ENCODE measurements at regions not wholly inside any gene's neighbourhood (a gene's known extent, or its start where the extent isn't known, plus 50 kb on each side); places are given as distances from the start of the nearest gene placed in this dataset.

DNA sequence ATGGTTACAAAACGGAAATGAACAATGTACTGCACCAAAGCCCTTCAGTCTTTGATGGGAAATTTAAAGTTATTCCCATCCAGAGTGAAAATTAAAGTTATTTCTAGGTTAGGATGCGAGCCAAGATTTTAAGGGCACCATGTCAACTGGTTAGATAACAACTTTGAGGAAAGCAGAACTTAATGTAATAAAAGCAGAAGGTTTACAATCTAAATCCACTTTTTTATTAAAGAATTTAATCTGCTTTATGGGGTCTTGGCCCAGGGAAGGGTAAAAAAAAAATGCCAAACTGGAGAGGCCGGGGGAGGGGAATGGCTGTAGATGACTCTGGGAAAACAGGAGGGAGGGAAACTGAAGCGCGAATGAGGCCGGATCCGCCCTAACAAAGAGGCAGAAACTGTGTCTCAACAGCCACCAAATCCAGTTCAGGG lies 108.2 kb upstream of the ATF7IP start:
- TF ChIP-seq, protein P1, sequence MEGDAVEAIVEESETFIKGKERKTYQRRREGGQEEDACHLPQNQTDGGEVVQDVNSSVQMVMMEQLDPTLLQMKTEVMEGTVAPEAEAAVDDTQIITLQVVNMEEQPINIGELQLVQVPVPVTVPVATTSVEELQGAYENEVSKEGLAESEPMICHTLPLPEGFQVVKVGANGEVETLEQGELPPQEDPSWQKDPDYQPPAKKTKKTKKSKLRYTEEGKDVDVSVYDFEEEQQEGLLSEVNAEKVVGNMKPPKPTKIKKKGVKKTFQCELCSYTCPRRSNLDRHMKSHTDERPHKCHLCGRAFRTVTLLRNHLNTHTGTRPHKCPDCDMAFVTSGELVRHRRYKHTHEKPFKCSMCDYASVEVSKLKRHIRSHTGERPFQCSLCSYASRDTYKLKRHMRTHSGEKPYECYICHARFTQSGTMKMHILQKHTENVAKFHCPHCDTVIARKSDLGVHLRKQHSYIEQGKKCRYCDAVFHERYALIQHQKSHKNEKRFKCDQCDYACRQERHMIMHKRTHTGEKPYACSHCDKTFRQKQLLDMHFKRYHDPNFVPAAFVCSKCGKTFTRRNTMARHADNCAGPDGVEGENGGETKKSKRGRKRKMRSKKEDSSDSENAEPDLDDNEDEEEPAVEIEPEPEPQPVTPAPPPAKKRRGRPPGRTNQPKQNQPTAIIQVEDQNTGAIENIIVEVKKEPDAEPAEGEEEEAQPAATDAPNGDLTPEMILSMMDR (IDR thresholded peaks at IDR 0.05): no peak

DNA sequence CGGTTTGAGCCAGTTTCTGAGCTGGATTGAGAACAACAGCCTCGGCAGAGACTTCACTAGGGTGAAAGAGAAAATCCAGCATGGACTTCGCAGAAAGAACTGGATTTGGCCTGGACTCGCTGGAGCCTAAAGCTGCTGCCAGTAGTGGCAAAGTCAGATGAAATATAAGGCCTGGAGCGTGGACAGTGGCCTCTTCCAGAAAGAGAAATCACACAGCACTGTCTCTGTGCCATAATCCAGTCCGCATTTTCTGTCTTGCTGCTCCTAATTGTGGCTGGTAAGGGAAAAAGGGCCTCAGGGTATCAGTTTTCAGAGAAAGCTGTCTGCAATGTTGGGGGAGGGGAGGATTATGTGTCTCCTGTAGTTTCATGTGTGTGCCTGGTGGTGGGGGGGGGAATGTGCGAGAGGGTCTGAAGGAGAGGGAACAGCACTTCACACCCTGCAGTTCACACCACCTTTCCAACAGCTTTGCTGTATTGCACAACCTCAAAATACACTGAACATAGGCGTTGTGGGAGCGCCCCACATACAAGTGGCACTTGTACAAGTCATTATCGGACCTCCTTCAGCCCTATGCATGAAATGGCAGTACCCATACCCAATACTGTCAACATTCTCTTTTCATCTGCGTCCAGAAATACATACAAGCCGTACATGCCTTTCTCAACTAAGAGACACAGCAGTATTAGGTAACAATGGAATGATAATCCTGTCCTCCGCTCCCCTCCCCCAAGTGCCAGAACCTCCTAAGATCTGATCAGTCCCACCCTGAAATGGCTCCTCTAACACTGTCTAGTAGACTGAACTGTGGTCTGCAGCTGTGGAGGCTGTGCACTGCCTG lies 107.5 kb upstream of the ATF7IP start:
- ATAC-seq (peak; percentile 75), DNase-seq (peak in 2 of 3 donors; percentile 63 to 98)
- Histone ChIP-seq H3K36me3 (ENCODE audit: low read depth) (no peaks in the 10 kb centered on the region), H3K4me1 (ENCODE audit: low read depth) (peaks cover 10% of the 10 kb centered on the region), H3K9me3 (no peaks in the 10 kb centered on the region), H3K4me3 (no peak overlapping the region)
- TF ChIP-seq, protein P1 (IDR thresholded peaks at IDR 0.05): no peak
- intact Hi-C loops (cut with DNase I, micrococcal nuclease): loop anchor here (5.0 to 10.0 kb wide), 2 partner anchors 107 to 109 kb away; partner anchors contain the start of gene ATF7IP (in 2 of the 2)

More for the DNA sequence above, 108.2 kb upstream of the ATF7IP start:
- H3K36me3 ChIP-seq (ENCODE audit: low read depth): no peaks in the 10 kb centered on the region
- no peaks in the 10 kb centered on the region for H3K9me3 ChIP-seq
- no peak for ATAC-seq
- no peak overlapping the region for H3K4me3 ChIP-seq
- peaks cover 10% of the 10 kb centered on the region for H3K4me1 ChIP-seq (ENCODE audit: low read depth)
- intact Hi-C loops (cut with DNase I, micrococcal nuclease): loop anchor here (5.0 to 10.0 kb wide), 2 partner anchors 107 to 110 kb away; partner anchors contain the start of gene ATF7IP (in 2 of the 2)
- DNase-seq: peak in 2 of 3 donors; percentile 87 to 89

DNA sequence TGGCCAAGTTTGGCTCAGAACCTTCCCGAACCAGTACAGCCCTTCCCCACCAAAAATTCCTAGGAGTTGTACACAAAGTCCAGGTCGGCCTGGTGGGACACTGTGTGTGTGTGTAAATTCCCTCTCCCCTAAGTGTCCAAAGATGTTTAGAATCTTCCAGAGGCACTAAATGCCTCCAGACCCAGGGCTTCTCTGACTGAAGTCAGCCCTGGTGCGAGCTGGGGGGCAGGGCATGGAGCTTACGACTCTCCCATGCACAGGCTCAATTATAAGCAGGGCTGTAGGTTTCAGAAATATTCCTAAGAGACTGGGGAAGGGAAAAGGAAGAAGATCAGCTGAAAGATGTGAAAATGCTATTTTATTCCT lies 106.9 kb upstream of the ATF7IP start:
- DNase-seq: no peak
- intact Hi-C loops (cut with DNase I, micrococcal nuclease): loop anchor here (5.0 to 10.0 kb wide), 2 partner anchors 106 to 109 kb away; partner anchors contain the start of gene ATF7IP (in 2 of the 2)

DNA sequence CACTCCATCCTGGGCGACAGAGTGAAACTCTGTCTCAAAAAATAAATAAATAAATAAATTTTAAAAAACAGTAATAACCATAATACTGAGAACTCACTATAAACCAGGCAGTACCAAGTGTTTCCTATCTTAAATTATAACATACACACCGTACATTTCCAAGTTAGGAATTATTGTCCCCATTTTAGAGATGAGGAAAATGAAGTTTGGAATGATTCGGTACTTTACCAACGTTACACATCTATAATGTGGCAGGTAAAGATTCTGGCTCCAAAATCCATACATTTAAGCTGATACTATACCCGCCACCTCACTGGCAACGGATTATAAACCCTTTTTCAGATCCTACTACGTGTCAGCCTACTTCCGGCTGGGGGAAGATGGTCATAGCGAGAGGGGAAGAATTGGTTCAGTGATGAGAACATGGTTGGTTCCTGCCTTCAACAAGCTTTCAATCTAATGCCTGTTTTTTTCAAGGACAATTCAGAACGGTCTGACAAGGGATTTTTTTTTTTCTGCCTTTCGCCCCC lies 105.9 kb upstream of the ATF7IP start:
- H3K4me3 ChIP-seq: no peak overlapping the region

More for the DNA sequence above, 106.9 kb upstream of the ATF7IP start:
- TF ChIP-seq, protein P1 (IDR thresholded peaks at IDR 0.05): no peak
- Histone ChIP-seq H3K4me1 (ENCODE audit: low read depth) (peaks cover 10% of the 10 kb centered on the region), H3K4me3 (no peak overlapping the region), H3K9me3 (no peaks in the 10 kb centered on the region), H3K36me3 (ENCODE audit: low read depth) (no peaks in the 10 kb centered on the region)
- no peak for ATAC-seq

More for the DNA sequence above, 105.9 kb upstream of the ATF7IP start:
- ATAC-seq (no peak), DNase-seq (no peak)
- TF ChIP-seq, protein P1 (IDR thresholded peaks at IDR 0.05): no peak
- intact Hi-C loops (cut with DNase I, micrococcal nuclease): loop anchor here (5.0 to 10.0 kb wide), 2 partner anchors 105 to 108 kb away; partner anchors contain the start of gene ATF7IP (in 2 of the 2)
- Histone ChIP-seq H3K9me3 (peaks cover 3% of the 10 kb centered on the region), H3K4me1 (ENCODE audit: low read depth) (peaks cover 10% of the 10 kb centered on the region), H3K36me3 (ENCODE audit: low read depth) (no peaks in the 10 kb centered on the region)
